HG02885 (cell line): ENCODE measurements at regions not wholly inside any gene's neighbourhood (a gene's known extent, or its start where the extent isn't known, plus 50 kb on each side); places are given as distances from the start of the nearest gene placed in this dataset.
"Not testable (repeated sequence)": the region's sequence is repeated elsewhere in the genome, so short reads cannot be mapped to it uniquely, and the experiment has no call there.

Experiments used
- ATAC-seq: cut with Tn5 transposase; IDR thresholded peaks from one replicate; pipeline ENCODE4 v1.9.1; 2021; ENCODE audit warnings: mild to moderate bottlenecking; ENCODE audit not compliant: unreplicated experiment, poor library complexity

DNA sequence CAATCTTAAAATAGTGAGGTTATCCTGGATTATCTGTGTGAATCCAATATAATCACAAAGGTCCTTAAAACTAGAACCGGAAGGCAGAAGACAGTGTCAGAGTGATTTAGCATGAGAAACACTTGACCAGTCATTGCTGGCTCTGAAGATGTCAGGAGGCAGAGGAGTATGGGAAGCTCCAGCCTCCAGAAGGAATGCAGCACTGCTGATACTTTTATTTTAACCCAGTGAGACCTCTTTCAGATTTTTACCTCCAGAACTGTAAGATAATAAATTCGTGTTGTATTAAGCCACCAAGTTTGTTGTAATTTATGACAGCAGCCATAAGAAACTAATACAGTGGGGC, 134.4 kb upstream of the ZC3H12C start:
- no peak for ATAC-seq

DNA sequence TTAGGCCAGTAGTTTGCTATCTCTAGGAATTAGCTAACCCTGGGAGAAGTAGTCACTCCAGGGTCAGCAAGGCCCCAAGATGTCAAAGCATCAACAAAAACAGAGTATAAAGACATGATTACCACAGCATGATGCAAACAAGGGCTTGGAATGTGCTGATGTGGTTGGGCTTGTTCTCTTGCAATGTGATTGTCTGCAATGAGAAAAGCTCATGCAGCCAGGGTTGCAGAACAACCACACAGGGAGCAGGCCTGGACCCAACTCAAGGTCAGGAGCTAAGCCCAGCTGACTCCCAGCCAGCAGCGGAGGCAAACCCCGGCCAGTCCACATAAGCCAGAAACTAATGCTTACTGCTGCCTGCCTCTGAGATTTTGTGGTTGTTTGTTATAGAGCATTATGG, 132.4 kb upstream of the ZC3H12C start:
- no peak for ATAC-seq

DNA sequence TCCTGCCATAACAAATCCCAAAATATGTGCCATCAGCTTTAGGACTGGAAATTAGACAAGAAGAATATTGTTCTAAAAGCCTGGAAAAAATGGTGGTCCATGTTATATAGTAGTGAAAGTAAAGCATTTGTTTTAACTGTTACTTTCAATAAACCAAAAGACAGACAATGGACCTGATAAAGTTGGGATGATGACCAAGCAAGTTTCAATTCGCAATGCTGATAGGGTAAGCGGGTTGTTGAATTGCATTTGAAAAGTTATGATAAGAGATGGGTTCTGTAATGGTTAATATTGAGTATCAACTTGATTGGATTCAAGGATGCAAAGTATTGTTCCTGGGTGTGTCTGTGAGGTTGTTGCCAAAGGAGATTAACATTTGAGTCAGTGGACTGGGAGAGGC, 131.9 kb upstream of the ZC3H12C start:
- ATAC-seq, result no peak

DNA sequence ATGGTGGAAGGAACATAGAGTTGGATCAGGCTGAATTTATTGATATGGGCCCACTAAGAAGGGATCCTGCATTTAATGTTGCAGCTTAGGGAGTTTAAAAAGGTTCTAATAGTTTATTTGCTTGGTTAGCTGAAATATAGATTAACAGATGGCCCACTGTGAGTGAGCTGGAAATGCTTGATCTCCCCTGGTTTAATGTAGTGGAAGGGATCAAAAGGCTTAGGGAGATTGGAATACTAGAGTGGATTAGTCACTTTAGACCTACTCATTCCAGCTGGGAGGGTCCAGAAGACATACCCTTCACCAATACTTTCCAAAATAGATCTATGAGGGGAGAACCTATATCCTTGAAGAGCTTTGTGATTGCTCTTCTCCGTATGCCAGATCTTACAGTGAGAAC, 130.1 kb upstream of the ZC3H12C start:
- no peak for ATAC-seq

DNA sequence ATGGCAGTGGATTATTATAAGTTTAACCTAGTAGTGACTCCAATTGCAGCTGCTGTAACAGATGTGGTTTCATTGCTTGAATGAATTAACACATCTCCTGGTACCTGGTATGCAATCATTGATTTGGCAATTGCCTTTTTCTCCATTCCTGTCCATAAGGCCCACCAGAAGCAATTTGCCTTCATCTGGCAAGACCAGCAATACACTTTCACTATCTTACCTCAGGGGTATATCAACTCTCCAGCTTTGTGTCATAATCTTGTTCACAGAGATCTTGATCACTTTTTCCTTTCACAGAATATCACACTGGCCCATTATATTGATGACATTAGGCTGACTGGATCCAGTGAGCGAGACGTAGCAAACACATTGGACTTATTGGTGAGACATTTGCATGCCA, 128.7 kb upstream of the ZC3H12C start:
- no peak for ATAC-seq

DNA sequence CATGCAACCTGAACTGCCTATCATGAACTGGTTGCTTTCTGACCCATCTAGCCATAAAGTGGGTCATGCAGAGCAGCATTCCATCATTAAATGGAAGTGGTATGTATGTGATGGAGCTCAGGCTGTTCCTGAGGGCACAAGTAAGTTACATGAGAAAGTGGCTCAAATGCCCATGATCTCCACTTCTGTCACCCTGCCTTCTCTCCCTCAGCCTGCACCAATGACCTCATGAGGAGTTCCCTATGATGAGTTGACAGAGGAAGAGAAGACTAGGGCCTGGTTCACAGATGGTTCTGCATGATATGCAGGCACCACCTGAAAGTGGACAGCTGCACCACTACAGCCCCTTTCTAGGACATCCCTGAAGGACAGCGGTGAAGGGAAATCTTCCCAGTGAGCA, 127.7 kb upstream of the ZC3H12C start:
- not testable (repeated sequence) for ATAC-seq

DNA sequence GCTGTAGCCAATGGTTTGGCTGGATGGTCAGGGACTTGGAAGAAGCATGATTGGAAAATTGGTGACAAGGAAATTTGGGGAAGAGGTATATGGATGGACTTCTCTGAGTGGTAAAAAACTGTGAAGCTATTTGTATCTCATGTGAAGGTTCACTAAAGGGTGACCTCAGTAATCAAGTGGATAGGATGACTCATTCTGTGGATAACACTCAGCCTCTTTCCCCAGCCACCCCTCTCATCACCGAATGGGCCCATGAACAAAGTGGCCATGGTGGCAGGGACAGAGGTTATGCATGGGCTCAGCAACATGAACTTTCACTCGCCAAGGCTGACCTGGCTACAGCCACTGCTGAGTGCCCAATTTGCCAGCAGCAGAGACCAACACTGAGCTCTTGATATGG, 127.3 kb upstream of the ZC3H12C start:
- not testable (repeated sequence) for ATAC-seq

DNA sequence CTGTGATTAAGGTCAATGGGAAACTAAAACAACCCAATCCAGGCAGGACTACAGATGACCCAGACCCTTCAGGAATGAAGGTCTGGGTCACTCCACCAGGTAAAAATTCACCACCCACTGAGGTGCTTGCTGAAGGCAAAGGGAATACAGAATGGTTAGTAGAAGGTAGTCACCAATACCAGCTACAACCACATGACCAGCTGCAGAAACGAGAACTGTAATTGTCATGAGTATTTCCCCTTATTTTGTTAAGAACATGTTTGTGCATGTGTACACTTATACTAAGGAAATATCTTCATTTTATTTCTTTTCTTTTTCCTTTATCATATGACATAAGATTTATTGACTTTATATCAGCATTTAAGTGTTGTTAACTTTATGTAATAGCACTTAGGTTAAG, 126.1 kb upstream of the ZC3H12C start:
- ATAC-seq, result not testable (repeated sequence)

DNA sequence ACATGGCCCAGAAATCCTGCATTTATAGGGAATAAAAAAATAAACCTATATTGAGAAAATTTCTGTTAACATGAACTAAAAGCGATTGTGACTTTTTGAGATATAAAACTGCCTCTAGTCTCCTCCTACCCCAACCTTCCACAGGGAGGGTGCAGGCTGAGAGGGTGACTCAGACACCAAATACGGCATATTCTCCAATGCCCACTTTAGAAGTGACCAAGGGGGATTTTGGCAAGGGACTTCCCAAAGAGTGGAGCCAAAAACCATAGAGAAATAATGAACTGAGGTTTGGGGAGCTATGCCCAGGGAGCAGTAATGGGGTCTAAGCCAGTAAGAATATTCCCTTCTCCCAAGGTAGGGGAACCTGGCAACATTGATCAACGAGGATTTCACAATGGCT, 124.9 kb upstream of the ZC3H12C start:
- no peak for ATAC-seq

DNA sequence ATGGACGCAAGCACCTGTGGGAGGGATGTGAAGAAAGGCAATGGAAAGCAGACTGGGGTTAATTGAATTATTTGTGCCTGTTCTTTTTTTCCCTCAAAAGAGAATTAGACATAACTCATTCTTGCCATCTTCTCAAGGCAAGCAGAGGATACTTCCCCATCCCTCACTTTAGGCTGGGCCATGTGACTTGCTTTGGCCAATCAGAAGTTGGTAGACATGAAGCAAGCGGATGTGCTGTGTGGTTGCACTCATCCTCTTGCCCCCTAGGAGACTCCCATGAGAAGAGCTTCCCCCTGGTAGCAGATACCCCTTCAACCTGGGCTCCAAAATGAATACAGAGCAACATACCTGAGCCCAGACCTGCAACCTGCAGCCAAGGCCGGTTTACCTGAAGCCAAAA, 124.4 kb upstream of the ZC3H12C start:
- no peak for ATAC-seq

DNA sequence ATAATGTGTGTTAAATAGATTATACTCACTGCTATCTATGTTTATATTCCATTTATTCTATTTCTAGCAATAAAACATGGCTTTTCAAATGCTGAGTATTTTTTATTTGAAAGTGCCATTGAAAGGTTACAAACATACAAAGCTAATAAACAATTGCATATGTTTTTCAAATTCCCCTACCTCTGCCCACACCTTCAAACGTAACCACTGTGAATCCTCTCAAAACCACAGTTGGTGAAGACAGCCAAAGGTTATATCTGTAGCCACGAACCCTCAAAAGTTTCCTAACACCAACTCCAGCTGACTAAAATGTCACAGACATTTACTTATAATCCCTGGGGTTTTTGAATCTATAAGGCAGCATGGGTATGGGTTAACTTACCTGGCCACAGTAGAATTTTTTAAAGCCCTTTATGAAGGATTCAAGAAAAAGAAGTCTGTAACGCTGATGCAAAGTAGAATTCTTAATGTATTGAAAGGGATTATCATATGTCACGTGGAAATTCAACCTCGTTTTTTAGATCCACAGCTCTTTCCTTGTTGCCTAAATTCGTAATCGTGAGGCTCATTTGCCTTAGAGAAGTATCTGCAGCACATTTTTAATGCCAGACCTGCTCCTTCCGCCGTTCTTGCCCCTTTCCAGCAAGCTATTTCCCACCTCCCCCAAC, 122.5 kb upstream of the ZC3H12C start:
- ATAC-seq, result peak; percentile 72

DNA sequence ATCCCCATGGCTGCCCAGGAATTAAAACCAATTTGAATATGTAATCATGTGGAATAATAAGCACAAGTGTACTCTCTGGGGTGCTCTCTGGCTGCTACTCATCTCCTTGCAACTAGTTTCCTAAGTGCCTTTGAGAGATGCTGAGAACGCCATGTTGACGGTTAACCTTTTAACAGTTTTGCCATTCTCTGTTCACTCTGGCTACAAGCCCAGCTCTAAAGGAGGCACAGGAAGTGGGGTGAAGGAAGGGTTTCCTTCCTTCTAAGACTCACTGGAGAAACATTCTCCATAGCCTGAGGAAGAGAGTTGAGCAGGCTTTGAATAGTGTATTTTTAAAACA, 122.0 kb upstream of the ZC3H12C start:
- ATAC-seq, result peak; percentile 4

DNA sequence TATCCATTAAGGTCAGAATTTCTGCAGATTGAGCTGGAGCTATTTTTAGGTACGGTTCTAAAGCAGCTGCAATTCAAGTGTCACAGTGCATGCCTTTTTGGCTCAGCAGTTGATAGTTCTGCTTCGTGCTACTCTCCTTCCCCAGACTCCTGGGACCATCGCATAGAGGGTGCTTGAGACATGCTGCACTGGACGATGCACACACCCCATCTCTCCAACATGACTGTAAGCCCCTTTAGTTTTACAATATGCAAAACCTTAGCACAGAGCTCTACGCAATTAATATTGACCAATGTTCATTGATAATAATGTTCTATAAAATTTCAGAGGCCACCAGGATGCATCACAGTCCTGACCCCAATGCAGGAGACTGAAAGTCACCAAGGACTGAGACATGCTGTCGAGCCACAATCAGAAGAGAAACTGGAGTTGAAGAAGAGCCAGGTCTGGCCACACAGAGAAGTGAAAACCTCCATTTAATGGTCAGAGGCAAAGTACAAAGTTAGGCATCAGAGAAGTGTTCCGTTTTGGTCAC, 120.9 kb upstream of the ZC3H12C start:
- ATAC-seq, result peak; percentile 69

DNA sequence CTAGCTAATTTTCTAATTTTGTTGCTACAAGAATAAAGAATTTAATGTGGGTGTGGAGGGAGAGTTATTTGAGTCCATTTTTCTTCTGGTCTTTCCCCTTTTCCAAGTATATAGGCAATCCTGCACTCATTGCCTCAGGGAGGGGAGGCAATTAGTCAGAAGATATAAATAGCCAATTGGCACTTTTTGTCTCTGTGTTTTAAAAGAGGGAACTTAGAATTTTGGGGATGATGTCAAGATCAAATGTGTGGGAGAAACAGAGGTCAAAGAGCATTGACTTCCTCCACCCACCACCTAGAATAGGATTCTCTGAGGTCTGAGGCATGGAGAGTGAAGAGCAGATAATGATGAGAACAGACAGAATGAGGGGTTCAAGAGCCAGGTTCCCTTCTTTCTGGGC, 120.3 kb upstream of the ZC3H12C start:
- no peak for ATAC-seq

DNA sequence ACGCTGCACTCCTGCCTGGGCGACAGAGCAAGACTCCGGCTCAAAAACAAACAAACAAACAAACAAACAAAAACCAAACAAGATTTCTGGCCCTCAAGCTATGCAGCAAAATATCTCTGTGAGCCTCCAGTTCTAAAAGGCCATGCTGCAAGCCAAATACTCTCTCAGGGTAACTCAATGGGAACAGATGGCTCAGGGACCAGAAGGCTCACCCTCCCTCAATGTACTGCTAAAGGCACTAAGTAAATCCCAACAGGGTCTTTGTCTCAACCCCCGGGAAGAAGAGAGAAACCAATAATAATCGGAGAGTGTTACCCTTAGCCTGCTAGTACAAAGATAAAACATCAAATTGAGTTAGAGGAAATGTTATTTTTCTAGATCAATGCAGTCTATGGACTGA, 119.7 kb upstream of the ZC3H12C start:
- ATAC-seq, result no peak

DNA sequence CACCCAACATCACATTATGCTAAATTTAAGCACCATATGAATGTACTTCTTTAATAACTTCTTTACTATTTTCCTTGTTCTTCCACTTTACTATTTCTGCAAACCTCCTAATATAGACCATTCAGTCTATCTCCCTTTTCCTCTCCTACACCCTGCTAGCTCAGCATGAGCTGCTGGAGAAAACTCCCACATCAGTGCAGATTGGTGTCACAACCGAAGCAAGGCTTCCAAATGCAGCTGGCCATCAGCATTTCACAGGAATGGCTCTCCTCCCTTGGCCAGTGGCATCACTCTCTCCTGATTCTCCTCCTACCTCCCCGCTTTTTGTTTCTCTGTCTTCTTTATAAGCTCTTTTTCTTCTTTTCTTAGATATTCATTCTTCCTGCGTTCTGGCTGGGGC, 118.7 kb upstream of the ZC3H12C start:
- no peak for ATAC-seq

DNA sequence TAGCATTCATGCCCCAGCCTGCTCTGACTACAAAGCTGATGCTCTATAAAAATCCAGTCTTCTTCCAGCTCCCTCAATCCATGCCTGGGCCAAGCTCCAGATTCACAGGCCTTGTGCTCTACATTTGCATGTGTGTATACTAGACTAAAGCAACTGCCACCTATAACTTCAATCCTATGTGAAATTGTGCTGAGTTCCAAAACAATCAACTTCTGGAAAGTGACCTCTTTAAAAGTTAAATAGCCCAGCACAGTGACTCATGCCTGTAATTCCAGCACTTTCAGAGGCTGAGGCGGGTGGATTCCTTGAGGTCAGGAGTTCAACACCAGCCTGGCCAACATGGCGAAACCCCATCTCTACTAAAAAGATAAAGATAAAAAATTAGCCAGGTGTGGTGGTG, 114.3 kb upstream of the ZC3H12C start:
- no peak for ATAC-seq

DNA sequence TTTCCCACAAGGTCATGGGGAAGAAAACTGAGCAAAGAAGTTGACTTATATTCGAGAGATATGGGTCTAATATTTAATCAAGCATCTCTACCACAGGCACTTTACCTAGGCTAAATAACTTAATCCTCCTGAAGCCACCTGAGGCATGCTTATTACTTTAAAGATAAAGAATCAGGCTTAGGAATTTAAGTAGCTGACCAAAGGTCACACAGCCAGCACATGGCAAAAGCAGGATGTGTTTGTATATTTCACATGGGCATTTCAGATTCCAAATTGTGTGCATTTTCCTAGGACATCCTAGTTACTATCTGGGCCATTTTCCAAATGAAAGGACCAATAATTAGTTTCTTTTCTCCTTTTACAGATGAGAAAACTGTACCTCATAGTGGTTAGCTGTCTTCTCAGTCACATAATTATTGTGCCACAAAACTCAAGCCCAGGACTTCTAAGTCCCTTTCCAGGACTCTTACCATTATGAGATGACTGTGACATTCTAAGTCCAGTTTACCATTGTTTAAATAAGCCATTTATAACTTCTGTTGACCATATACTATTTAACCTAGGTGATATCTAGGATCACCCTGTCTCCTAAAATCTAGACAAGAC, 112.1 kb upstream of the ZC3H12C start:
- no peak for ATAC-seq

DNA sequence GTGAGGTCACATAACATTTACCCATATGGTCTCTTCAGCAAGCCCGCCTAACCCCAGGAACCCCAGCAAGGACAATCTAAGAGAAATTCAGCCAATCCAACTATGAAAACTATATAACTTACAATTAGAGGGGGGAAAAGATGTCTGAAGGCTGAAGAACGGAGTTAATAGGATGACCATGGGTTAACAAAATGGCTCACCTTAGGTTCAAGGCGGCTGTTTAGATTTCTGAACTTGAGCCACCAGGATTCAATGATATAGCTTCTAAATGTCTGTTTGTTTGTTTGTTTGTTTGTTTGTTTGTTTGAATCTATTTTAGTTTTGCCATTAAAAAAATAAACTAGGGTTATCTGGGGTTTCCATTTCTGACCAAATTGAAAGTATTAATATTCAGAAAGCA, 109.8 kb upstream of the ZC3H12C start:
- no peak for ATAC-seq

DNA sequence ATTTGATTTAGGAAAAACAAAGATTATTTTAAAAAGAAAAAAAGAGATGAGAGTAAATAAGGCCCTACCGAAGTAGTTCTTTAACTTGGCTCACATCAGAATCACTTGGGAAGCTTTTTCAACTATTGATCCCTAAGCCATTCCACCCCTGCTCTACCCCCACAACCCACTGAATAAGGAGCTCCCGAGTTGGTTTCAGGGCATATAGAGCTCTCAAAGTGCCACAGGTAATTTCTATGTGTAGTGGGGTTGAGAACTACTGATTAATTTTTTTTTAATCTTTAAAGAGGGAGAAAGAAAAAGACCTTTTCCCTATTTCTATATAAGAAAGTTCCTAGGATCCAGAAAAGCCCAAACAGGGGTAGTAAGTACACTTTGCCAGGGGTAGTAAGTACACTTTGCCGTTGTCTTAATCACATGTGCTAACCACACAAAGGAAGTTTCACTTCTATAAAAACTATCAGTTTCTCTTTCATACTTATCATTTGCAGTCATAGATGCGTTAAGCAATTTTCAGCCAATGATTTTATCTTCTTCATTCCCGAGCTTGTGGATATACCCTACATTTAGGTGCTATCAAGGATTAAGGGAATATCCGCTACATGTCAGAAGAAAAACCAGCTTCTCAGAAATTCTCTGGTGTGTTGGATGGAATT, 108.4 kb upstream of the ZC3H12C start:
- peak; percentile 96 for ATAC-seq

DNA sequence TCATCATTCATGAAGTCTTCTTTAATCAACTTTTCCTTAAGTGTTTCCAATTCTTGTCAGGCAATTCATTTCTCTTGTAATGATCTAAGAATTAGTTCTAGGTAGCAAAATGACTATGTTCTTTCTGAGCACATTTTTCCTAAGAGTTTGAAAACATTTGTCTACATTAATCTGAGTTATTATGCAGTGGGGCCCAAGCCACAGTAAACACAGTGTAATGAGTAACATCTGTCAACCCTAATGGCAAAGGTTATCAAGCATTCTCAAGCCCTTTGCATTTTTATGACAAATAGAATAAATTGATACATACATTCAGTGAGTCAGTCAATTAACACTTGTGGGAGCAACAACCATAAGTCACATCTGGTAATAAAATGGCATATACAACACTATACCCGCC, 106.7 kb upstream of the ZC3H12C start:
- no peak for ATAC-seq

DNA sequence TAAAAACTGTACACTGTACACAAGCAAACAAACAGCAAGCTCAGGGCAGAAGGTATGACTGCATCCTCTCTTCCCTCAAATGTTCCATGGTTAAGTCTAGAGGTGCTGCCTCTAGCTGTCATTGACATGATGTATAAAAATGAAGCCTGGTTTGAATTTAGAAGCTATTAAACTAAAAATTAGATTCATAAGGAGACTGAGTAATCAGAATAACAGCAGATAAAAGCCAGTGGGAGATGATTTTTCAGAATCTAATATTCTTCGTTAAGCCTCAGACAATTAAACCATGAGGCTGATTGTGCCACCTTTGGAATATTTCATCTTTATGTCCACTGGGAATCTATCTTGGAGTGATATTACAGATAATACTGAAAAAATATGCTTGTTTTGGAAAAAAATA, 101.4 kb upstream of the ZC3H12C start:
- ATAC-seq, result no peak
